HG03196 (cell line): ENCODE measurements at regions not wholly inside any gene's neighbourhood (a gene's known extent, or its start where the extent isn't known, plus 50 kb on each side); places are given as distances from the start of the nearest gene placed in this dataset.
"Not testable (repeated sequence)": the region's sequence is repeated elsewhere in the genome, so short reads cannot be mapped to it uniquely, and the experiment has no call there.

Experiments used
- ATAC-seq: cut with Tn5 transposase; IDR thresholded peaks from one replicate; pipeline ENCODE4 v1.9.1; 2021; ENCODE audit not compliant: unreplicated experiment

DNA sequence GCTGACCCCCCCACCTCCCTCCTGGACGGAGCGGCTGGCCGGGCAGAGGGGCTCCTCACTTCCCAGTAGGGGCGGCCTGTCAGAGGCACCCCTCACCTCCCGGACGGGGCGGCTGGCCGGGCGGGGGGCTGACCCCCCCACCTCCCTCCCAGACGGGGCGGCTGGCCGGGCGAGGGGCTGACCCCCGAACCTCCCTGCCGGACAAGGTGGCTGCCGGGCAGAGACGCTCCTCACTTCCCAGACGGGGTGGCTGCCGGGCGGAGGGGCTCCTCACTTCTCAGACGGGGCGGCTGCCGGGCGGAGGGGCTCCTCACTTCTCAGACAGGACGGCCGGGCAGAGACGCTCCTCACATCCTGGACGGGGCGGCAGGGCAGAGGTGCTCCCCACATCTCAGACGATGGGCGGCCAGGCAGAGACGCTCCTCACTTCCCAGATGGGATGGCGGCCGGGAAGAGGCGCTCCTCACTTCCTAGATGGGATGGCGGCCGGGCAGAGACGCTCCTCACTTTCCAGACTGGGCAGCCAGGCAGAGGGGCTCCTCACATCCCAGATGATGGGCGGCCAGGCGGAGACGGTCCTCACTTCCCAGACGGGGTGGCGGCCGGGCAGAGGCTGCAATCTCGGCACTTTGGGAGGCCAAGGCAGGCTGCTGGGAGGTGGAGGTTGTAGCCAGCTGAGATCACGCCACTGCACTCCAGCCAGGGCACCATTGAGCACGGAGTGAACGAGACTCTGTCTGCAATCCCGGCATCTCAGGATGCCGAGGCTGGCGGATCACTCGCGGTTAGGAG lies 66.2 kb upstream of the PAPPA2 start:
- not testable (repeated sequence) for ATAC-seq

DNA sequence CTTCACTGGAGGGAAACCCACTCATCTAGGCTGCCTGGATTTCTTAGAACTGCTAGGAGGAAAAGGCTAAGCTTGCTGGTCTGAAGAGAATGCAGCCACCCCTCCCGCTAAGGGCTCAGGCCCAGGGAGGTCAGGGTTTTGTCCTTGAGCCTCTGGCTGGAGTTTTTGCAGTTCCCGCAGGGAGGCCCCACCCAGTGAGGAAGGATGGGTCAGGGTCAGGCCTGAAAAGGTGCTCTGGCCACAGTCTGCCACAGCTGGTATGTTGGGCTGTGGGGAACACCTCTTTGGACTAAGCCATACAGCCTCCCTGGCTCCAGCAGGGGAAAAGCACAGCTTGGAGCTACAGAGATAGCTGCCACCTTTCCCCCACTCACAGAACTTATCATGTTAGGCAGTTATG lies 71.4 kb upstream of the PAPPA2 start:
- no peak for ATAC-seq

DNA sequence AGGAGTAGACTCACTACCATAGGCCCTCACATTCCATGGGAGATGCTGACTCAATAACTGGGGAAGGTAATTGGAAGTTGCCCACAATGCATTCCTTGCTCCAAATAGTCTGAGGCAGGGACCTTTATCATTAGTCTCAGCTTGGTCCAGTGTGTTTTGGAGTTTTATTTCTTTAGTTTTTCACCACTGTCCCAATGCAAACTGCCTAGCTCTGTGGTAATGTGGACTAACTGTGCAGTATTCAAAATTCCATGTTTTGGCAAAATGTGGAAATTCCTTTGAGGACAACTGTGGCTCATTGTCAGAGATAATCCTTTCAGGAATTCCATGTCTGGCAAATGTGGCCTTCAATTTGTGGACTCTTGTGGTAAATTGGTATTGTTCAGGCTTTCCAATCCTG lies 78.1 kb upstream of the PAPPA2 start:
- no peak for ATAC-seq

DNA sequence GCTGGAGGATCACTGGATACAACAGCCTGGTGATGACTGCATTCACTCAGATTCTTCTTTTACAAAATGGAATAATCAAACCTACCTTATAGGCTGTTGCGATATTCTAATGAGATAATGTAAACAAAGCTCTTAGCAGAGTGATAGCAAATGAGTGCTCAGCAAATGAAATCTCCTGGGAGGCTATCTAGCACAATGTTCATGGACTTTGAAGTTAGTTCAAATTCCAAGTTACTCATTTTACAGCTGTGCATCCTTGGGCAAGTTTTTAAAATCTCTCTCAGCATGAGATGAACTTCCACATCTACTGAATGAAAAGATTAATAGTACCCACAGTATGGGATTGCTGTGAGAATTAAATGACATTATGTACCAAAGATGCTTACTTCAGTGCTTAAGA lies 80.8 kb upstream of the PAPPA2 start:
- no peak for ATAC-seq

DNA sequence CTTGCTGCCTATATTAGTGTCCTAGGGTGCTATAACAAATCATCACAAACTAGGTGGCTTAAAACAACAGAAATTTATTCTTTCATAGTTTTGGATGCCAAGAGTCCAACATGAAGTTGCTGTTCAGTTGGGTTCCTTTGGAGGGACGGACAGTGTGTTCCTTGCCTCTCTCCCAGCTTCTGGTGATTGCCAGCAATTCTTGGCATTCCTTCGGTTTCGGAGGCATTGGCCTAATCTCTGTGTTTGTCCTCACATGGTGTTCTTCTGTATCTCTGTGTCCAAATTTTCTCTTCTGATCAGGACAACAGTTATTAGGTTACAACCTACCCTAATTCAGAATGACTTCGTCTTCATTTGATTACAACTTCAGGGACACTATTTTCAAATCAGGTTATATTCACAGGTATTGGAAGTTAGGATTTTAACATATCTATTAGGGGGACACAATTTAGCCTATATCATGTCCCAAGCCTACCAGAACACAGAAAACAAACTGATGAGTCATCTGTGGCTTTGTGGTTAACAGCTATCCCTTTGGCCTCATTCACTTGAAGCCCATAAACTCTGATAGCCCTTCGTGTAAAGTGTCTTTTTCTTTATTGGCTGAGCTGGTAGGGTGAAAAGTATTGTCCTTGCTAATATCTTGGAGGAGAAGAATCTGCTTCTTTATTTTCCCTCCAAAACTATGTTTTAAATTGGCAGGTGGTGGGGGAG lies 83.2 kb upstream of the PAPPA2 start:
- no peak for ATAC-seq

DNA sequence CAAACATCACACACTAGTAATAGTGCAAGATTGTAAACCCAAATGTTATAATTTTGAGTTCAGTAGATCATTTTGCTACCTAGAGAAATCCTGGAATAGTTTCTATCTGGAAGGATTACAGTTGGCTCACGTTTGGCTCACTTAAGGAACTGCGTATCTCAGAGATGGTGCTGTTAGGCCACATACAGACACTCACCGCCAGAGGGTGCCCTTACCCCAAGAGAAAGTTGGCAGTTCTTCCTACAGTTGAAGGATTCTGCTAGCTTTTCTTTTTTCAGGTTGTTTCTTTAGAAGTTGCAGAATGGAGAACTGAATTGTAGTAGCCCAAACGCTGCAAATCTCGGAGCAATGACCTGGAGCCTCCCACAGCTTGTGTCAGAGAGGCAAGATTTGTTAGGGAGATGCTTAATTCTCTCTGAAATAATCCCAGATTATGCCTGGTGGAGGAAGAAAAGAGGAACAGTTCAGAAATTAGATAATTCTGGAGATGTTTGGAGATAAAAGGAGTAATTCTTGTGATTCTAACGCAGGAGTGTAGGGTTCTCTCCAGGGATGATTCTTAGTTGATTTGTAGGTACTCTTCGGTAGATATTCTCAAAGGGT lies 87.9 kb upstream of the PAPPA2 start:
- peak; percentile 92 for ATAC-seq

DNA sequence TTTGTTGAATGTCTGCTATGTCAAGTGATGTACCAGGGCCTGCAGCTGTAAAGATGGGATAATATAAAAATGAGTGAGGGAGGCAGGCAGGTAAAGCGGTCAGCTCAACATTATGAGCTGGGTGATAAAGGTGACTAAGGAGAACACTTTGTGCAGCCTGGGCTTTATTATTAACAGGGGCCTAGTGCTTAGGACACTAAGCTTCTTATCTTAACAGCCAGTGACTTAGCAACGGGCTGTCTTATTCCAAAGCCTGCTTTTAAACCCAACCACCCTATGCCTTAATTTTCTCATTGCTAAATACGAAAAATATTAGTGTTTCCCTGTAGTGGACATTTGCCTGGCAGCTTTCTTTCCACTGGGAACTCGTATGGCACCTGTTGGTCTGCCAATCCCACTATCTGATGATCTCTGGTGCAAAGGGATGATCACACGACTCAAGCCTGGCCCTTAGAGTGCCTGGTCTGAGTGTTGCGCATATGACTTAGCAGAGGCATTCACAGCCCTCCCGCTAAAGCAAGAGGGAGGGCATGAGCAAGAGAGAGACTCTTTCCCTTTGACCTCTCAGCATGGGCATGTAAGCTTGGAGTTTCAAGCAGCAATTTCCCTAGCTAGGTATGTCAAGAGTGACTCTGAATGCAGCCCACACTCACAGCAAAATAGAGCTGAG lies 98.6 kb upstream of the PAPPA2 start:
- no peak for ATAC-seq

DNA sequence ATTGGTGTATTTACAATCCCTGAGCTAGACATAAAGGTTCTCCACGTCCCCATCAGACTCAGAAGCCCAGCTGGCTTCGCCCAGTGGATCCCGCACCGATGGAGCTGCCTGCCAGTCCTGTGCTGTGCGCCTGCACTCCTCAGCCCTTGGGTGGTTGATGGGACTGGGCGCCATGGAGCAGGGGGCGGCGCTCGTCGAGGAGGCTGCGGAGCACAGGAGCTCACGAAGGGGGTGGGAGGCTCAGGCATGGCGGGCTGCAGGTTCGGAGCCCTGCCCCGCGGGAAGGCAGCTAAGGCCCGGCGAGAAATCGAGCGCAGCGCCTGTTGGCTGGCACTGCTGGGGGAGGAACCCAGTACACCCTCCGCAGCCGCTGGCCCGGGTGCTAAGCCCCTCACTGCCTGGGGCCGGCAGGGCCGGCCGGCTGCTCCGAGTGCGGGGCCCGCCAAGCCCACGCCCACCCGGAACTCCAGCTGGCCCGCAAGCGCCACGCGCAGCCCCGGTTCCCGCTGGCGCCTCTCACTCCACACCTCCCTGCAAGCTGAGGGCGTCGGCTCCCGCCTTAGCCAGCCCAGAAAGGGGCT lies 113.8 kb upstream of the PAPPA2 start:
- ATAC-seq, result not testable (repeated sequence)

DNA sequence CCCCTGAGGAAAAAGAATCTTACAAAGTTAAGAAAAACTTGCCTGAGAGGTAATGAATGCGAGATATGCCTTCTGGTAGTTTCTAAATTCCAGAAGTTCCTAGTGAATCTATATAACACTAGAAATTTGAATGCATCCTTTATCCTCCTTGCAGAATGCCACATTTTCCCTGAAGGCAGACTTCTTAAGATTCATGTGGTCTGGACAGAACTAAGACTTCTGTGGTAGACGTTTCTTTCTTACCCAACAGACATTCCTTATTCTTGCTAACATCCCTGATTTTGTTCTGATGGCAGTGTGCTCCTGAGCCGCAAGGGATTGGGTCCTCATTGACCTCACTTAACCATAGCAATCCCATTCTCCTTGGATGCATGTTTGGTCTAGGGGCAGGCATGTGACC lies 121.3 kb upstream of the PAPPA2 start:
- no peak for ATAC-seq

DNA sequence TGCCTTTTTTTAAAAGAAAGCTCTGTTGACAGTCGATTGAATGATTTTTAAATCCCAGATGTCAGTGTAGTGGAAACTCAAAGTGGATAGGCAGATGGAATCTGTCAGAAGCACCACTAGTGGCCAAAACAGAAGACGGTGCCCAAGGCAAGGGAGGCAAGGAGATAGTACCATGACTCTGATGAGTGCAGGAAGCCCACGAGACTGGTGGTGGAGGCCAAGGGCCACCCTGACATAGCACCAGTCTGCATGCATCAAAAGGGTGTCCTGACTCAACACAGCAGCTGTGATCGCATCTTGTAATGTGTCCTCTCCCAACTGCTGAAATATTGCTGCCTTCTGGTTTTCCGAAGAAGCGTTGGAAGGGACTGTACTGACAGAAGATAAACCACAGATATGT lies 124.1 kb upstream of the PAPPA2 start:
- no peak for ATAC-seq

DNA sequence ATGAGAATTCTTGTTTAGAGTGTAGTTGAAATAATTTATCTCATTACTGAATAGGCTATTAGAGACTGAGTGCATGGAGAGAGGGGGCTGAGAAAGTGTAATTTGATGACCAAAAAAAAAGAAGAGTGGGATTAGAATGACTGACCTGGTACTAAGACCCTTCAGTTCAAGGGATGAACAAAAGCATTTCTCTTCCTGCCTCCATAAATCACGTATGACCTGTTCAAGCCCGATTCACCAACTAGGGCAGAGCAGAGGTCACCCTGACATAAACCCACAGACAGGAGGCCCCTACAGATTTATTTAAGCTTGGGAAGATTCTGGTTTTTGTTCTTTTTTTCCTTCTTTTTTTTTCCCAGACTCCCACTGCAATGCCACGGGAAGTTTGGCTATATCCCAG lies 123.7 kb upstream of the COP1 start:
- ATAC-seq, result no peak

DNA sequence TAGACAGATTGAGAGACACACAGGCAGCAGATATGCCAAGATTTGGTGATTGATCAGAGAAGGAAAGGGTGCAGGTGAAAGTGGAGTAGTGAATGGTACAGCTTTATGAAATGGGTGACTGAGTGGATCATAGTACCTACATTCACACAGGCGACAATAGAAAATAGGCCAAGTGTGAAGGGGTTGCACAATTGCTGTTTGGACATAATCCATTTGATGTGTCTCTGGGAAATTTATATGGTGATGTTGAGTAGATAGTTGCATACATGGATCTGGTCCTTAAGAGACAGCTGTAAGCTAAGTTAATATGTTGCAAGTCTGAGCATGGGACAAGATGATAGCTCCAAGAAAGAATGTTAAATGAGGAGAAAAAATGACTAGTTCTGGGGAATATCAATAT lies 118.6 kb upstream of the COP1 start:
- no peak for ATAC-seq

DNA sequence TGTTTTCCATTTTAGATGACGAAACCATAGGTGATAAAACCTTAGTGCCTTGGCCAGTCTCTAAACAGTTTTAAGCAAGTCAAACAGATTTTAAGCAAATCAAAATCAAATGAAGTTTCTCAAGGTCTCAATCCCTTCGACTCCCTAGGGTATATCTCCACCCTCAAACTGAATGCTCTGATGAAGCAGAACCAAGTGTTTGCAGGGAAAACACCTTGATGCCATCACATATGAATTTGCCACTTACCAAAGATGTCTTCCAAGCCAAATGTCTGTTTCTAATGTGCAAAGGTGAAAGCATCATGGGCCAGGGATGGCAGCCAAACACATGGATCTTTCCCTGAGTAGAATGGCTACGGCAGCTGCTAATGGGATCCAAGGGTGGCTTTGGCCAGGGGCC lies 116.4 kb upstream of the COP1 start:
- ATAC-seq, result no peak

DNA sequence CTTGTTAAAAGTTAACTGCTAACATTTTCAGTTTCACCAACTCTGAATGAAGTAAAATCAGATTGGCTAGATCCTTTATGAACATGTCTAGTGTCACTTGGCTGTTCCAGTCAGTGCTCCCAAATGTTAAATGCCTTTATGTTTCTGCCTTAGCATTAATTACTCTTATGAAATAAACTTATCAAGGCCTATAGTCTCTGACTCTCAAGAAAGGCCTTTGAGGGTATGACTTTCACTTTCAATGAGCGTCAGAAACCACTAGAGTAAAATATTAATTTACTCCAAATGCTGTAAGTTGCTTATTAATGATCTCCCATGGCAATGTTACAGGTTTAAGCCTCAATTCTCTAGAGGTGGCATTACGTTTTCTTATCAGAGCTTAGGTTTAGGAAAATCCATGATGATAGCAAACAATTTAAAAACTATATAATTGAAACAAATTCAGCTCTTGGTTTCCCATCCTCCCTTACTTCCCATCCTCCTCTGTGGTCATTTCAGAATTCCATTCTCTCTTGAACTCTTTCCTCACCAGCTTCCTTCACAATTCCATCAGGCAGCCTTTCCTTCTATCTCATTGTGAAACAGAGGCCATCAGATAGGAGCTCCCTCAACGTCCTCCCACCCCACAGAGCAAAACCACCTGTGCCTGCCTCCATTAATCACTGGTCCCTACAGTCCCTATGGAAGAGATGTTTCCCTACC lies 108.6 kb upstream of the COP1 start:
- peak; percentile 82 for ATAC-seq

DNA sequence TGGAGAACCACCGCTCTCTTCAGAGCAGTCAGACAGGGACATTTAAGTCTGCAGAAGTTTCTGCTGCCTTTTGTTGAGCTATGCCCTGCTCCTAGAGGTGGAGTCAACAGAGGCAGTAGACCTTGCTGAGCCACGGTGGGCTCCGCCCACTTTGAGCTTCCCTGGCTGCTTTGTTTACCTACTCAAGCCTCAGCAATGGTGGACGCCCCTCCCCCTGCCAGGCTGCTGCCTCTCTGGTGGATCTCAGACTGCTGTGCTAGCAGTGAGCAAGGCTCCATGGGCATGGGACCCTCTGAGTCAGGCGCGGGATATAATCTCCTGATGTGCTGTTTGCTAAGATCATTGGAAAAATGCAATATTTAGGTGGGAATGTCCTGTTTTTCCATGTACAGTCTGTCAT lies 89.5 kb upstream of the COP1 start:
- not testable (repeated sequence) for ATAC-seq

DNA sequence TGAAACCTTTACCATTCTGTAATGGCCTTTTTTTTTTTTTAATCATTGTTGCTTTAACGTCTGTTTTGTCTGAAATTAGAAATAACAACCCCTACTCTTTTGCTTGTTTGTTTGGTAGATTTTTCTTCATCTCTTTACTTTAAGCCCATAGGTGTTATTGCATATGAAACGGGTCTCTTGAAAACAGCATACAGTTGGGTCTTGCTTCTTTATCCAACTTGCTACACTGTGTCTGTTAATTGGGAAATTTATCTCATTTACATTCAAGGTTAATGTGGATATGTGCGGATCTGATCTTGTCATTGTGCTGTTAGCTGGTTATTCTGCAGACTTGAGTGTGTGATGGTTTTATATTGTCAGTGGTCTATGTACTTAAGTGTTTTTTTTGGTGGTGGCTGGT lies 78.9 kb upstream of the COP1 start:
- no peak for ATAC-seq

DNA sequence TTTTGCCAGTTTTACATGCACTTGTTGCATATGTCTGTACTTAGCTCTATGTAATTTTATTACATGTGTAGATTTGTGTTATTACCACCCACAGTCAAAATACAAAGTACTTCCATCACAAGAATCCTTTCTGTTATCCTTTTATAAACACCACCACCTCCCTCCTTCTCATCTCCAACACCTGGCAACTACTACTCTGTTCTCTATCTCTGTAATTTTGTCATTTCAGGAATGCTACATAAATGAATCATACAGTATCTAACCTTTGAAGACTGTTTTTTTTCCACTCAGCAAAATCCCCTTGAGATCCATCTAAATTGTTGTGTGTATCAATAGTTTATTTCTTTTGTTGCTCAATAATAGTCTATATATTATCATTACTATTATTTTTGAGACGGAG lies 64.5 kb upstream of the COP1 start:
- no peak for ATAC-seq
